Adrenal gland (tissue), 5 donors: ENCODE measurements at regions not wholly inside any gene's neighbourhood (a gene's known extent, or its start where the extent isn't known, plus 50 kb on each side); places are given as distances from the start of the nearest gene placed in this dataset.

Experiments used
- CTCF ChIP-seq, 6 experiments: fragments of 450-650 bp in 4 of 6; fragments of 200-600 bp in 2 of 6; sonication (generic) in 1 of 6; IDR thresholded peaks; 1 replicate in 5 of 6; 2 replicates in 1 of 6; pipeline versions ENCODE4 v1.5.1 to v1.8.0; 2016 to 2021; ENCODE audit warnings: antibody characterized with exemption in 6 of 6, mild to moderate bottlenecking in 2 of 6, moderate library complexity in 1 of 6
- POLR2A ChIP-seq, 2 donors: fragments of 450-650 bp; IDR thresholded peaks; one replicate each; pipeline ENCODE4 v1.6.1; 2017; ENCODE audit warnings: antibody characterized with exemption in 2 of 2, mild to moderate bottlenecking in 2 of 2, moderate library complexity in 1 of 2
- donor health status: DM: no; HTN: no; CAD: no.

- TF ChIP-seq CTCF (IDR thresholded peaks at IDR 0.05) (no peak), POLR2A (IDR thresholded peaks at IDR 0.05) (no peak)
These were observed 277.5 kb upstream of the RGMA start for GRCh38 chr15:93366387-93367100.
